Thyroid gland (tissue), 4 donors: ENCODE measurements at regions not wholly inside any gene's neighbourhood (a gene's known extent, or its start where the extent isn't known, plus 50 kb on each side); places are given as distances from the start of the nearest gene placed in this dataset.

Source experiments
- POLR2A ChIP-seq, 2 donors: fragments of 450-650 bp; IDR thresholded peaks; one replicate each; pipeline ENCODE4 v1.6.1; 2017; ENCODE audit warnings: antibody characterized with exemption in 2 of 2, mild to moderate bottlenecking in 2 of 2, moderate library complexity in 1 of 2
- TF ChIP-seq, protein P1 (sequence below), 6 experiments: fragments of 200-600 bp in 3 of 6; fragments of 450-650 bp in 3 of 6; sonication (generic) in 3 of 6; IDR thresholded peaks; one replicate each; pipeline ENCODE4 v1.5.1; 2016 to 2019; ENCODE audit warnings: antibody characterized with exemption in 6 of 6, mild to moderate bottlenecking in 2 of 6, inconsistent platforms in 1 of 6, moderate library complexity in 1 of 6

DNA sequence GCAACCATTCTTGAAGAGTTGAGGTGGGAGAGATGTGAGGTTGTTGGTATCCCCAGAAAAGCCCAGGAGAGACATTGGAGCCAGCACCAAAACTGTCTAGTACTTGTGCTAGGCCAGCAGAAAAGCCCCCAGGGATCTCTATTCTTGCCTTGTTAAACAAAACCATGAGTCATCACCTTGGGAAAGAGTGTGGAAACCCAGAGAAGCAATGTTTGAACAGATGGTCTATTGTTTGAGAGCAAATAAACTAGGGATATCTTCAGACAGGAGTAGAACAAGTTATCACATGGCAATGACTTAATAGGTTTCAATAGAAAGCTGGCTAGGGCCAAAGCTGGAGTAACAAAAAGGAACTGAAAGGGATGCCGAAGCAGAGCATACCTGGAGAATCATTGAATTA lies 195.7 kb upstream of the CASK start:
- no peak for TF ChIP-seq POLR2A (IDR thresholded peaks at IDR 0.05)
- TF ChIP-seq, protein P1, sequence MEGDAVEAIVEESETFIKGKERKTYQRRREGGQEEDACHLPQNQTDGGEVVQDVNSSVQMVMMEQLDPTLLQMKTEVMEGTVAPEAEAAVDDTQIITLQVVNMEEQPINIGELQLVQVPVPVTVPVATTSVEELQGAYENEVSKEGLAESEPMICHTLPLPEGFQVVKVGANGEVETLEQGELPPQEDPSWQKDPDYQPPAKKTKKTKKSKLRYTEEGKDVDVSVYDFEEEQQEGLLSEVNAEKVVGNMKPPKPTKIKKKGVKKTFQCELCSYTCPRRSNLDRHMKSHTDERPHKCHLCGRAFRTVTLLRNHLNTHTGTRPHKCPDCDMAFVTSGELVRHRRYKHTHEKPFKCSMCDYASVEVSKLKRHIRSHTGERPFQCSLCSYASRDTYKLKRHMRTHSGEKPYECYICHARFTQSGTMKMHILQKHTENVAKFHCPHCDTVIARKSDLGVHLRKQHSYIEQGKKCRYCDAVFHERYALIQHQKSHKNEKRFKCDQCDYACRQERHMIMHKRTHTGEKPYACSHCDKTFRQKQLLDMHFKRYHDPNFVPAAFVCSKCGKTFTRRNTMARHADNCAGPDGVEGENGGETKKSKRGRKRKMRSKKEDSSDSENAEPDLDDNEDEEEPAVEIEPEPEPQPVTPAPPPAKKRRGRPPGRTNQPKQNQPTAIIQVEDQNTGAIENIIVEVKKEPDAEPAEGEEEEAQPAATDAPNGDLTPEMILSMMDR (IDR thresholded peaks at IDR 0.05) = no peak
